NCI-H526 (cell line): ENCODE measurements at regions not wholly inside any gene's neighbourhood (a gene's known extent, or its start where the extent isn't known, plus 50 kb on each side); places are given as distances from the start of the nearest gene placed in this dataset.

Experiments used
- DNase-seq, 2 experiments: peaks; one replicate each; lab custom pipeline; 2025; lab: John Stamatoyannopoulos, UW

DNA sequence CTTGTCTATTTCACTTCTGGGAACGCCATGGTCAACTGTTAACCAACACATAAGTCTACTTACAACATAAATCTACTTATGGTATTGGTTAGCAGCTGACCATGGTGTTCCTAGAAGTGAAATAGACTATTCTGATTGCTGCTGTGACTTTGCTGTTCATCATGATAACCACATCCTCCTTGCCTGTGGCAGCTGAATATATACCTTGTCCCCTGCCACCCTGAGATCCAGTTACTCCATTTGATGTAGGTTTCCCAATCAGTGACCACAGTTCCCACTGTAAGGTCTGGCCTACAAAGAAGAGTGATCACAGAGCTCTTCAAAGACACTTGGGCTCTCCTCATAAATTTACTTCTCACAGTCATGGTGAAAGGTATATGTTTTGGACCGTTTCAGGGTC is 66.8 kb upstream of the ALDH1A3 start:
- DNase-seq, result no peak

DNA sequence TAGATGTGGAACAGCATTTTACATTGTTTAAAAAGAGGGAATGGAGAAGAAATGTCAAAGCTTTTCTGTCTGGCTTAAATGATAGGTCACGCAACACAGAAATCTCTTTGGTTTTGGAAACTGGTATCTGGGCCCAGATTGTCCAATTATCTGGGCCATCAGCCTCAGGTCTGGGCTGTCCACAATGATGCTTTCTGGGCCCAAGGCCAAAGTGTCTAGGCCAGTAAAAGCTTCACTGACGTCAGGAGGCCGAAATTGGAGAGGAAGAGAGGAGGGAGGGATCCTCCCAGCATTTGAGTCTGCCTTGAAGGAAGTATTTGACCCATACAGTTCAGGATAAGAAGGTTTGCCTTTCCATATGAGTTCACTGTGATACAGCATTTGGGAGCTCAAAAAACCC is 60.7 kb upstream of the ALDH1A3 start:
- no peak for DNase-seq

DNA sequence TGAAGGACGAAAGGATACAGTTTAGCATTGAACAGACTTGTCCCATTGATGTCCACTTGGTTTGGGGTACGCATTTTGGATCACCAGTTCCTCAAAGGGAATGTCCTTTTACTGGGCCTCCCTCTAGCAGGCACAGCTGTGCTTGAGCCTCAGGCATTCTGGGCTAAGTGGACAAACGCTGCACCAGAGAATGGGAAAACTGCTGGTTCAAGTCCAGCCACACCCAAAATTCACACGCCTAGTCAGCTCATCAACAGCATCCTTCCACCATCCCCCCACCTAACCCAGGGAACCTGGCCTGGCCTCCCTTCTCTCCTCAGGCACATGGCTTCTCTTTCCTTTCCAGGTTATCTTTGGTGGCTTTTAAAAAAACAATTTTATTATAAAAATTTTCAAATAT is 59.1 kb upstream of the ALDH1A3 start:
- no peak for DNase-seq

DNA sequence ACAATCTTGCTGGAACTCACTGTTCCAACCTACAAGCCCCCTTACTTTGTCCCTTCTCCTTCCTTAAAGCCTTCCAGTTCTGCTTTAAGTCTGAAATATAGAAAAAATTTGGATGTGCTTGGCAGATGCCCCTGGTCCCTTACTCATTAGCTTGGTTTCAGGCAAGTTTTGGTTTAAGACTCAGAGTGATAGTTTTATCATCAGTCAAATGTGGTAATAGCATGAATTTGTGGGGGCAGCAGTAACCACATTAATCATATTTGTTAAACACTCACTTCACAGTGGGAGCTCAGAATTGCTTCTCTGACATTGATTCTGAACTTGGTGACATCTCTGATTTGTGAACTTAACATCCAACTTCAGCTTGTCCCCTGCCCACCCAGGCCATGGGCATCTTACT is 58.3 kb upstream of the ALDH1A3 start:
- DNase-seq, result no peak

DNA sequence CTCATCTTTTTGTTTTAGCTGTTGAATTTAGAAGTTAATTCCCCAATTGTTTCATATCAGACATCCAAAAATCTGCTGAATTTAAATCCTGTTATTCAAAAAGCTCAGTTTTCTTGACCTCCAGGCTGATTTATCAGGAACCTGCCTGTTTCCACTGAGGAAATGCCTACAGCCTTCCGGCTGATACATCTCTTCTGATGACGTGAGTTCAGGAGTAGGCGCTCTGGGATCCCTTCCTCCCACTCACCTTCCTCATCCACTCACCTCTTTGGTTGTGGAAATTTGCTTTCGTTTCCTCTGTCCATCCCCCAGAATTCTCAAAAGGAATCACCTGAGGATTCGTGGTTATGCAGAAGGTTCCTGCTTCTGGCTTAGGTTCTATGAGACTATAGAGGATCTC is 55.4 kb upstream of the ALDH1A3 start:
- DNase-seq, result no peak

DNA sequence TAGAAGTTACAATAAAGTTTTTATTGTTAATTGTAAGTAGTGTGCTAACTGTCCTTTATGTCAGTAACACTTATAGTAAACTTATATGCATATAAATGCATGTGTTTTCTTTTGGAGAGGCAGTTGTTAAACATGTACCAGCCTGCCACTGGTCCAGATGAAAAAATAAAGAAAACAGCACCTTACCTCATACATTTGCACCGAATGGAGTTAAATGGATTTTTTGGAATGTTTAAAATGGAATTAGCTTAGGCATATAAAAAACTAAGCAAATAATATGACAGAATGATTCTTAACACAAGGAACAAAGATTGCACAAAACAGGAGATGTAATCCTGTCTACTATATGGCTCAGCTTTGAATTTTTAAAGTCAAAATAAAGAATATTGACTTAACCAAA is 50.2 kb upstream of the ALDH1A3 start:
- no peak for DNase-seq
